A549 (cell line): ENCODE measurements at regions not wholly inside any gene's neighbourhood (a gene's known extent, or its start where the extent isn't known, plus 50 kb on each side); places are given as distances from the start of the nearest gene placed in this dataset.

Experiments used
- BHLHE40 ChIP-seq: IDR thresholded peaks from 2 replicates; pipeline ENCODE4 v1.6.1; 2012; ENCODE audit warnings: low read depth, low read length, inconsistent platforms
- CTCF ChIP-seq: fragments of >200 bp; sonication (Bioruptor Twin); formaldehyde crosslinking; IDR thresholded peaks from 3 replicates; pipeline ENCODE4 v1.5.1; 2016
- EP300 ChIP-seq, 2 experiments: fragments of >200 bp; sonication (Bioruptor Twin); formaldehyde crosslinking; IDR thresholded peaks; 2 replicates in 1 of 2; 3 replicates in 1 of 2; pipeline ENCODE4 v1.6.1; 2016 to 2017
- ESRRA ChIP-seq: fragments of 150-350 bp; IDR thresholded peaks from 2 replicates; pipeline ENCODE4 v1.6.1; 2014; ENCODE audit warnings: mild to moderate bottlenecking, low read length, borderline replicate concordance
- FOSB ChIP-seq: fragments of 250-450 bp; sonication (Bioruptor Pico); IDR thresholded peaks from 2 replicates; pipeline ENCODE4 v1.5.0; 2020; ENCODE audit warnings: mild to moderate bottlenecking, moderate library complexity
- KDM1A ChIP-seq: fragments of 200-600 bp; sonication (generic); IDR thresholded peaks from 2 replicates; pipeline ENCODE4 v1.6.1; 2016; ENCODE audit warnings: low read depth, mild to moderate bottlenecking
- MYC ChIP-seq: IDR thresholded peaks from 2 replicates; pipeline ENCODE4 v1.6.1; 2012; ENCODE audit warnings: mild to moderate bottlenecking, inconsistent platforms, low read length, improper control_type of control experiment, borderline replicate concordance
- PHF8 ChIP-seq: fragments of 200-600 bp; sonication (generic); IDR thresholded peaks from 2 replicates; pipeline ENCODE4 v1.6.1; 2016; ENCODE audit warnings: low read depth, mild to moderate bottlenecking, antibody characterized with exemption, moderate library complexity, borderline replicate concordance
- POLR2A ChIP-seq: IDR thresholded peaks from 2 replicates; pipeline ENCODE4 v1.6.1; 2012; ENCODE audit warnings: mild to moderate bottlenecking, low read length
- RAD21 ChIP-seq, 2 experiments: fragments of >200 bp in 1 of 2; sonication (Bioruptor Twin) in 1 of 2; formaldehyde crosslinking in 1 of 2; IDR thresholded peaks in 1 of 2; conservative IDR thresholded peaks in 1 of 2; 2 replicates in 1 of 2; 3 replicates in 1 of 2; pipeline ENCODE4 v1.6.1; 2012 to 2018; ENCODE audit warnings: inconsistent platforms in 1 of 2
- REST ChIP-seq: fragments of 200-600 bp; sonication (generic); IDR thresholded peaks from 2 replicates; pipeline ENCODE4 v1.6.1; 2016; ENCODE audit warnings: antibody characterized with exemption, mild to moderate bottlenecking, moderate library complexity
- RNF2 ChIP-seq: fragments of 200-600 bp; sonication (generic); IDR thresholded peaks from 2 replicates; pipeline ENCODE4 v1.6.1; 2016; ENCODE audit warnings: low read depth, mild to moderate bottlenecking, antibody characterized with exemption, moderate library complexity, borderline replicate concordance
- SMC3 ChIP-seq: fragments of >200 bp; sonication (Bioruptor Twin); formaldehyde crosslinking; IDR thresholded peaks from 3 replicates; pipeline ENCODE4 v1.6.1; 2018; ENCODE audit warnings: inconsistent platforms
- USF2 ChIP-seq: fragments of 450-650 bp; IDR thresholded peaks from 2 replicates; pipeline ENCODE4 v1.6.1; 2014; ENCODE audit warnings: antibody characterized with exemption

GRCh38 chr22:47495110-47495509 is 732.7 kb downstream of the TBC1D22A start:
- no peak for TF ChIP-seq CTCF
- no peak for TF ChIP-seq SMC3
- no peak for TF ChIP-seq REST
- TF ChIP-seq USF2 = no peak
- TF ChIP-seq KDM1A = no peak
- TF ChIP-seq EP300 (IDR thresholded peaks at IDR 0.05) = no peak
- no peak for TF ChIP-seq RNF2
- TF ChIP-seq PHF8 = no peak
- no peak for TF ChIP-seq BHLHE40
- TF ChIP-seq RAD21 (conservative IDR thresholded peaks at IDR 0.05 in 1 of 2, IDR thresholded peaks at IDR 0.05 in 1 of 2) = no peak
- TF ChIP-seq POLR2A = no peak
- no peak for TF ChIP-seq MYC
- TF ChIP-seq FOSB (CRISPR knock-in tag) = no peak
- no peak for TF ChIP-seq ESRRA
